ENCODE measurements at regions not wholly inside any gene's neighbourhood (a gene's known extent, or its start where the extent isn't known, plus 50 kb on each side); places are given as distances from the start of the nearest gene placed in this dataset.

GRCh38 chr19:32066056-32066455 is 279.4 kb upstream of the ZNF507 start:
- TF ChIP-seq CTCF (IDR thresholded peaks at IDR 0.05; ENCODE audit: extremely low read depth, low read depth, low read length): no peak
- H2AFZ ChIP-seq (ENCODE audit: low read length): no peak overlapping the region
- no peaks in the 10 kb centered on the region for H3K4me1 ChIP-seq (ENCODE audit: insufficient read depth, low read length)

GRCh38 chr19:32067685-32068084 is 277.7 kb upstream of the ZNF507 start:
- no peak overlapping the region for H3K4me2 ChIP-seq (ENCODE audit: insufficient read depth, low read length)
- H2AFZ ChIP-seq (ENCODE audit: low read length): no peak overlapping the region
- no peak for DNase-seq (ENCODE audit: insufficient read length, low spot score, missing footprints)
- no peaks in the 10 kb centered on the region for H3K9me3 ChIP-seq (ENCODE audit: low read depth, low read length)
- H3K79me2 ChIP-seq (ENCODE audit: insufficient read depth, low read length): no peaks in the 10 kb centered on the region
- H3K27me3 ChIP-seq (ENCODE audit: insufficient read depth, low read length): no peaks in the 10 kb centered on the region
- no peak overlapping the region for H3K4me3 ChIP-seq (ENCODE audit: insufficient read depth, low read length)
- no peaks in the 10 kb centered on the region for H4K20me1 ChIP-seq (ENCODE audit: insufficient read depth, low read length)
- no peaks in the 10 kb centered on the region for H3K36me3 ChIP-seq (ENCODE audit: insufficient read depth, low read length)
- no peak overlapping the region for H3K27ac ChIP-seq (ENCODE audit: low read depth, low read length)
- H3K4me1 ChIP-seq (ENCODE audit: insufficient read depth, low read length): no peaks in the 10 kb centered on the region
- no peak for TF ChIP-seq CTCF (IDR thresholded peaks at IDR 0.05; ENCODE audit: extremely low read depth, low read depth, low read length)

More at GRCh38 chr19:32066056-32066455, 279.4 kb upstream of the ZNF507 start:
- Histone ChIP-seq H4K20me1 (ENCODE audit: insufficient read depth, low read length) (no peaks in the 10 kb centered on the region), H3K27ac (ENCODE audit: low read depth, low read length) (no peak overlapping the region), H3K27me3 (ENCODE audit: insufficient read depth, low read length) (no peaks in the 10 kb centered on the region), H3K9me3 (ENCODE audit: low read depth, low read length) (no peaks in the 10 kb centered on the region), H3K4me3 (ENCODE audit: insufficient read depth, low read length) (no peak overlapping the region), H3K4me2 (ENCODE audit: insufficient read depth, low read length) (no peak overlapping the region), H3K36me3 (ENCODE audit: insufficient read depth, low read length) (no peaks in the 10 kb centered on the region), H3K79me2 (ENCODE audit: insufficient read depth, low read length) (no peaks in the 10 kb centered on the region)
- DNase-seq (ENCODE audit: insufficient read length, low spot score, missing footprints): no peak

- Histone ChIP-seq H3K4me3 (ENCODE audit: insufficient read depth, low read length) (no peak overlapping the region), H2AFZ (ENCODE audit: low read length) (no peak overlapping the region), H3K4me1 (ENCODE audit: insufficient read depth, low read length) (no peaks in the 10 kb centered on the region), H3K4me2 (ENCODE audit: insufficient read depth, low read length) (no peak overlapping the region), H3K79me2 (ENCODE audit: insufficient read depth, low read length) (no peaks in the 10 kb centered on the region), H3K36me3 (ENCODE audit: insufficient read depth, low read length) (no peaks in the 10 kb centered on the region), H3K27me3 (ENCODE audit: insufficient read depth, low read length) (no peaks in the 10 kb centered on the region), H3K27ac (ENCODE audit: low read depth, low read length) (no peak overlapping the region), H4K20me1 (ENCODE audit: insufficient read depth, low read length) (no peaks in the 10 kb centered on the region), H3K9me3 (ENCODE audit: low read depth, low read length) (no peaks in the 10 kb centered on the region)
- DNase-seq (ENCODE audit: insufficient read length, low spot score, missing footprints): no peak
- TF ChIP-seq CTCF (IDR thresholded peaks at IDR 0.05; ENCODE audit: extremely low read depth, low read depth, low read length): no peak
Observed at GRCh38 chr19:32068793-32069192, 276.6 kb upstream of the ZNF507 start.

- Histone ChIP-seq H3K36me3 (ENCODE audit: insufficient read depth, low read length) (no peaks in the 10 kb centered on the region), H3K27me3 (ENCODE audit: insufficient read depth, low read length) (no peaks in the 10 kb centered on the region), H3K4me2 (ENCODE audit: insufficient read depth, low read length) (no peak overlapping the region), H3K27ac (ENCODE audit: low read depth, low read length) (no peak overlapping the region), H2AFZ (ENCODE audit: low read length) (no peak overlapping the region), H3K4me3 (ENCODE audit: insufficient read depth, low read length) (no peak overlapping the region), H3K4me1 (ENCODE audit: insufficient read depth, low read length) (no peaks in the 10 kb centered on the region), H3K9me3 (ENCODE audit: low read depth, low read length) (no peaks in the 10 kb centered on the region), H3K79me2 (ENCODE audit: insufficient read depth, low read length) (no peaks in the 10 kb centered on the region), H4K20me1 (ENCODE audit: insufficient read depth, low read length) (no peaks in the 10 kb centered on the region)
- no peak for TF ChIP-seq CTCF (IDR thresholded peaks at IDR 0.05; ENCODE audit: extremely low read depth, low read depth, low read length)
- no peak for DNase-seq (ENCODE audit: insufficient read length, low spot score, missing footprints)
Observed at GRCh38 chr19:32070101-32070500, 275.3 kb upstream of the ZNF507 start.

Measured in osteoblast (primary cell).